ENCODE measurements at regions not wholly inside any gene's neighbourhood (a gene's known extent, or its start where the extent isn't known, plus 50 kb on each side); places are given as distances from the start of the nearest gene placed in this dataset.

GRCh38 chr9:26744191-26744965 is 148.2 kb downstream of the CAAP1 start:
- TF ChIP-seq, protein P1, sequence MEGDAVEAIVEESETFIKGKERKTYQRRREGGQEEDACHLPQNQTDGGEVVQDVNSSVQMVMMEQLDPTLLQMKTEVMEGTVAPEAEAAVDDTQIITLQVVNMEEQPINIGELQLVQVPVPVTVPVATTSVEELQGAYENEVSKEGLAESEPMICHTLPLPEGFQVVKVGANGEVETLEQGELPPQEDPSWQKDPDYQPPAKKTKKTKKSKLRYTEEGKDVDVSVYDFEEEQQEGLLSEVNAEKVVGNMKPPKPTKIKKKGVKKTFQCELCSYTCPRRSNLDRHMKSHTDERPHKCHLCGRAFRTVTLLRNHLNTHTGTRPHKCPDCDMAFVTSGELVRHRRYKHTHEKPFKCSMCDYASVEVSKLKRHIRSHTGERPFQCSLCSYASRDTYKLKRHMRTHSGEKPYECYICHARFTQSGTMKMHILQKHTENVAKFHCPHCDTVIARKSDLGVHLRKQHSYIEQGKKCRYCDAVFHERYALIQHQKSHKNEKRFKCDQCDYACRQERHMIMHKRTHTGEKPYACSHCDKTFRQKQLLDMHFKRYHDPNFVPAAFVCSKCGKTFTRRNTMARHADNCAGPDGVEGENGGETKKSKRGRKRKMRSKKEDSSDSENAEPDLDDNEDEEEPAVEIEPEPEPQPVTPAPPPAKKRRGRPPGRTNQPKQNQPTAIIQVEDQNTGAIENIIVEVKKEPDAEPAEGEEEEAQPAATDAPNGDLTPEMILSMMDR (IDR thresholded peaks at IDR 0.05; ENCODE audit: low read depth, low read length), result no peak
- TF ChIP-seq POLR2A (IDR thresholded peaks at IDR 0.05; ENCODE audit: extremely low read depth, insufficient read length) (no peak), MYC (IDR thresholded peaks at IDR 0.05; ENCODE audit: low read depth, low read length) (no peak)
